Stimulated activated CD4-positive, alpha-beta T cell treated with anti-CD3 and anti-CD28 coated beads, Interleukin-15, amount 100 ng/mL, for 1 hour (primary cell): ENCODE measurements at regions not wholly inside any gene's neighbourhood (a gene's known extent, or its start where the extent isn't known, plus 50 kb on each side); places are given as distances from the start of the nearest gene placed in this dataset.
"Not testable (repeated sequence)": the region's sequence is repeated elsewhere in the genome, so short reads cannot be mapped to it uniquely, and the experiment has no call there.

Experiments
- DNase-seq, 2 donors: peaks; one replicate each; pipeline ENCODE4 v3.0.0-alpha.2; 2020; ENCODE audit warnings: low read depth in 1 of 2, low spot score in 1 of 2

GRCh38 chr16:88263681-88264287 is 119.0 kb upstream of the ZNF469 start:
- not testable (repeated sequence) for DNase-seq

GRCh38 chr16:88264641-88265285 is 118.0 kb upstream of the ZNF469 start:
- DNase-seq: peak; percentile 16 to 34

GRCh38 chr16:88265286-88265938 is 117.3 kb upstream of the ZNF469 start:
- peak in 1 of 2 donors; percentile 9 for DNase-seq

GRCh38 chr16:88266036-88266435 is 116.7 kb upstream of the ZNF469 start:
- not testable (repeated sequence) for DNase-seq

- not testable (repeated sequence) for DNase-seq
Observed at GRCh38 chr16:88266935-88267551, 115.7 kb upstream of the ZNF469 start.

GRCh38 chr16:88268186-88268970 is 114.4 kb upstream of the ZNF469 start:
- DNase-seq: not testable (repeated sequence)

- DNase-seq: not testable (repeated sequence)
Observed at GRCh38 chr16:88270171-88270790, 112.5 kb upstream of the ZNF469 start.

- not testable (repeated sequence) for DNase-seq
Observed at GRCh38 chr16:88271296-88271695, 111.5 kb upstream of the ZNF469 start.

GRCh38 chr16:88271776-88272175 is 111.0 kb upstream of the ZNF469 start:
- not testable (repeated sequence) for DNase-seq

- DNase-seq: not testable (repeated sequence)
Observed at GRCh38 chr16:88272437-88272836, 110.3 kb upstream of the ZNF469 start.

GRCh38 chr16:88274126-88274750 is 108.5 kb upstream of the ZNF469 start:
- not testable (repeated sequence) for DNase-seq

GRCh38 chr16:88274847-88275246 is 107.9 kb upstream of the ZNF469 start:
- DNase-seq: no peak

GRCh38 chr16:88275336-88276122 is 107.2 kb upstream of the ZNF469 start:
- DNase-seq: not testable (repeated sequence)

GRCh38 chr16:88276123-88276588 is 106.6 kb upstream of the ZNF469 start:
- DNase-seq: not testable (repeated sequence)

GRCh38 chr16:88276591-88276990 is 106.2 kb upstream of the ZNF469 start:
- DNase-seq: no peak

- DNase-seq: no peak
Observed at GRCh38 chr16:88279998-88280397, 102.8 kb upstream of the ZNF469 start.

- DNase-seq: no peak
Observed at GRCh38 chr16:88281858-88282563, 100.7 kb upstream of the ZNF469 start.

GRCh38 chr16:88282564-88283395 is 100.0 kb upstream of the ZNF469 start:
- DNase-seq: no peak
